ENCODE measurements at regions not wholly inside any gene's neighbourhood (a gene's known extent, or its start where the extent isn't known, plus 50 kb on each side); places are given as distances from the start of the nearest gene placed in this dataset.

DNA sequence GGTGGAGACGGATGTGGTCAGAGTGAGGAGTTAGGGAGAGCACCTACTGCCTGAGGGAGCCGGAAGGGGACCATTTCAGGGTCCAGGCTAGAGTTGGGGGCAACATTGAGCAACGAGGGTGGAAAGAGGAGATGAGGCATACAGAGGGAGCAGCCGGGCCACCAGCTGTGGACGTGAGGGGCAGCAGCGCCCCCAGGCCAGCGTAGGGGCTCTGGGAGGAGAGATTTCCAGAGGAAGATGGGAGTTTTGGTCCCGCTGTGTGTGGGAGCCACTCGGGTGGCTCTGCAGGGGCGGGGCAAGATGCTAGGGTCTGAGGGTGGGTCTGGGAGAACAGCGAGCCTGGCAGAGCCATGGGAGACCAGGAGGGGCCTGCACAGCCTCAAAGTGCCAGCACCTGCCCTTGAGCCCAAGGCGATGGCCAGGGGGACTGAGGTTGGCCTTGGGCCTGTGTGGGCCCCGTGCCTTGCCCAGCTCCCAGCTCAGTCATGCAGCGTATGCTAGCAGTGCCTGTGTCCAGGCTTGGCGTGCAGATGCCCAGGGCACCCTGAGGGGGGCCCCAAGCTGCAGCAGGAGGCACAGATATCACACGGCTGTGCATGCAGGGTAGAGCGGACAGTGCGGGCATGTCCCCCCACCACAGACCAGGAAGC is 80.5 kb upstream of the PPP1R26 start:
- DNase-seq (ENCODE audit: insufficient read length, low spot score) (no peak), FAIRE-seq (no peak)
- TF ChIP-seq, protein P1, sequence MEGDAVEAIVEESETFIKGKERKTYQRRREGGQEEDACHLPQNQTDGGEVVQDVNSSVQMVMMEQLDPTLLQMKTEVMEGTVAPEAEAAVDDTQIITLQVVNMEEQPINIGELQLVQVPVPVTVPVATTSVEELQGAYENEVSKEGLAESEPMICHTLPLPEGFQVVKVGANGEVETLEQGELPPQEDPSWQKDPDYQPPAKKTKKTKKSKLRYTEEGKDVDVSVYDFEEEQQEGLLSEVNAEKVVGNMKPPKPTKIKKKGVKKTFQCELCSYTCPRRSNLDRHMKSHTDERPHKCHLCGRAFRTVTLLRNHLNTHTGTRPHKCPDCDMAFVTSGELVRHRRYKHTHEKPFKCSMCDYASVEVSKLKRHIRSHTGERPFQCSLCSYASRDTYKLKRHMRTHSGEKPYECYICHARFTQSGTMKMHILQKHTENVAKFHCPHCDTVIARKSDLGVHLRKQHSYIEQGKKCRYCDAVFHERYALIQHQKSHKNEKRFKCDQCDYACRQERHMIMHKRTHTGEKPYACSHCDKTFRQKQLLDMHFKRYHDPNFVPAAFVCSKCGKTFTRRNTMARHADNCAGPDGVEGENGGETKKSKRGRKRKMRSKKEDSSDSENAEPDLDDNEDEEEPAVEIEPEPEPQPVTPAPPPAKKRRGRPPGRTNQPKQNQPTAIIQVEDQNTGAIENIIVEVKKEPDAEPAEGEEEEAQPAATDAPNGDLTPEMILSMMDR (IDR thresholded peaks at IDR 0.05; ENCODE audit: insufficient read depth, missing control alignments): no peak

DNA sequence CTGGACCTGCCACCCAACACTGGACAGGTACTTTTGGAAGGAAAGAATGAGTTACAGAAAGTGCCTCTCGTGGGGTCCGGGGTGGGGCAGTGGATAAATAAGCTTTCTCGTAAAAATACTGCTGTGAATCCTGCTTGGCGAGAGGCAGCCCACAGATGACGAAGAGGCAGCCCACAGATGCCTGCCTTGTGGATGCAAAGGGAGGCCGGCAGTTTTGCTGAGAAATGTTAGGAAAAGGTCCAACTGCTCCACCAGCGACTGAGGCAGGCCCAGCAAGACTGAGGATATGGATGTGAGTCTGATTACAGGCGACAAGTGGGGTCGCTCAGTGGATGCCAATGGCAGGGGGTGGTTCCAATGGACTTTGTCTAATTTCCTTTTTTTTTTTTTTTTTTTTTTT is 79.1 kb upstream of the PPP1R26 start:
- DNase-seq (ENCODE audit: insufficient read length, low spot score): no peak
- no peak for FAIRE-seq
- TF ChIP-seq, protein P1 (IDR thresholded peaks at IDR 0.05; ENCODE audit: insufficient read depth, missing control alignments): no peak

GRCh38 chr9:135401218-135401617 is 78.4 kb upstream of the PPP1R26 start:
- DNase-seq (ENCODE audit: insufficient read length, low spot score) (no peak), FAIRE-seq (no peak)
- TF ChIP-seq, protein P1 (IDR thresholded peaks at IDR 0.05; ENCODE audit: insufficient read depth, missing control alignments): no peak

GRCh38 chr9:135402048-135402738 is 77.4 kb upstream of the PPP1R26 start:
- DNase-seq (ENCODE audit: insufficient read length, low spot score) (no peak), FAIRE-seq (no peak)
- TF ChIP-seq, protein P1 (IDR thresholded peaks at IDR 0.05; ENCODE audit: insufficient read depth, missing control alignments): no peak

GRCh38 chr9:135402739-135403695 is 76.6 kb upstream of the PPP1R26 start:
- DNase-seq (ENCODE audit: insufficient read length, low spot score) (no peak), FAIRE-seq (no peak)
- TF ChIP-seq, protein P1 (IDR thresholded peaks at IDR 0.05; ENCODE audit: insufficient read depth, missing control alignments): no peak

DNA sequence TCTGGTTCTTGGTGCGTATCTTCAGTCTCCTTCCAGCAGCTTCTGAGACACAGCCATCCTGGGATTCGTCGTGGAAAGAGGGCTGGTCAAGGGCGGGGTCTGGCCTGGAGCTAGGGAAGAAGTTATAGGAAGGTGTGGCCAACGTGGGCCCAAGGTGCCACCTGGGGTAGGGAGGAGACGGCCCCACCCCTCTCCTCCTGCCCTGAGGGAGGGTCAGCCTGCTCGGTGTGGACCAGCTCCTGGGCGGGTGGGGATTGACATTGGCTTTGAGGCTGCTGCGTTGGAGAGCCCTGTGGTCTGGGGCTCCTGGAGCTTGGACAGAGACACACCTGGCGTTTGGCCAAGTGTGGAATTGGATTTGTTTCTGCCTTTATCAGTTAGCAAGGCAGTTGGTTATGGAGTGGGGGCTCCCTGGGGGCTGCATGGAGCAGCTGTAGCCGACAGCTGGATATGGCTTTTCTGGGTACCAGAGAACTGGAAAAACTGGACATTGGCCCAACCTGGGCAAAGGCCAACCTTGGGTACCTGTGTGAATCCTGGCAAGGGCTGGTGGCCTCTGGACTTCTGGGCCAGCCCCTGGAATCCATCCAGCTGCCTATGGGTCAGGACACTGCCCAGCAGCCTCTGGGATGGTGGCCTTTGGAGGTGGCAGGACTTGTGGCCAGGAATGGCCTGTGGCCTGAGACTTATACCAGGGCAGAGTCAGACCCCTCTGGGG is 75.7 kb upstream of the PPP1R26 start:
- FAIRE-seq (no peak), DNase-seq (ENCODE audit: insufficient read length, low spot score) (no peak)
- TF ChIP-seq, protein P1 (IDR thresholded peaks at IDR 0.05; ENCODE audit: insufficient read depth, missing control alignments): no peak

Measured in D721Med (cell line).